ENCODE measurements at regions not wholly inside any gene's neighbourhood (a gene's known extent, or its start where the extent isn't known, plus 50 kb on each side); places are given as distances from the start of the nearest gene placed in this dataset.

GRCh38 chr12:90593596-90594295 lies 361.2 kb downstream of the CCER1 start:
- TF ChIP-seq POLR2A (IDR thresholded peaks at IDR 0.05) (no peak), CTCF (IDR thresholded peaks at IDR 0.05 in 8 of 11, conservative IDR thresholded peaks at IDR 0.05 in 3 of 11) (no peak), POLR2AphosphoS5 (IDR thresholded peaks at IDR 0.05) (no peak)
- Histone ChIP-seq H3K36me3 (no peaks in the 10 kb centered on the region), H3K4me1 (no peaks in the 10 kb centered on the region), H3K27me3 (replicated peaks in 1 of 7) (no peaks in the 10 kb centered on the region), H3K27ac (no peak overlapping the region), H3K9me3 (no peaks in the 10 kb centered on the region), H3K4me3 (no peak overlapping the region)
- intact Hi-C loops (cut with DNase I; ENCODE audit: low total_unique reads), result no loop called here
- DNase-seq, result no peak
- 80 to 96% (median 89%) methylated on average over 2 of the region's 2 CpGs for WGBS, 5 donors

GRCh38 chr12:90589956-90590355 lies 365.0 kb downstream of the CCER1 start:
- intact Hi-C loops (cut with DNase I; ENCODE audit: low total_unique reads), result no loop called here
- Histone ChIP-seq H3K27me3 (replicated peaks in 1 of 7) (no peaks in the 10 kb centered on the region), H3K27ac (no peak overlapping the region), H3K4me3 (no peak overlapping the region), H3K36me3 (no peaks in the 10 kb centered on the region), H3K9me3 (no peaks in the 10 kb centered on the region), H3K4me1 (no peaks in the 10 kb centered on the region)
- 79 to 95% (median 91%) methylated on average over 1 of the region's 1 CpG for whole genome bisulfite sequencing, 5 donors
- no peak for DNase-seq
- no peak for TF ChIP-seq POLR2A (IDR thresholded peaks at IDR 0.05)
- TF ChIP-seq CTCF (IDR thresholded peaks at IDR 0.05 in 8 of 11, conservative IDR thresholded peaks at IDR 0.05 in 3 of 11), result no peak
- TF ChIP-seq POLR2AphosphoS5 (IDR thresholded peaks at IDR 0.05), result no peak

GRCh38 chr12:90585640-90586304 lies 369.2 kb downstream of the CCER1 start:
- H3K36me3 ChIP-seq, result no peaks in the 10 kb centered on the region
- no peak for DNase-seq
- no peaks in the 10 kb centered on the region for H3K27me3 ChIP-seq (replicated peaks in 1 of 7)
- no peaks in the 10 kb centered on the region for H3K4me1 ChIP-seq
- intact Hi-C loops (cut with DNase I; ENCODE audit: low total_unique reads), result no loop called here
- 72 to 82% (median 78%) methylated on average over 3 of the region's 3 CpGs for WGBS, 5 donors
- no peak for TF ChIP-seq POLR2A (IDR thresholded peaks at IDR 0.05)
- no peak for TF ChIP-seq CTCF (IDR thresholded peaks at IDR 0.05 in 8 of 11, conservative IDR thresholded peaks at IDR 0.05 in 3 of 11)
- TF ChIP-seq POLR2AphosphoS5 (IDR thresholded peaks at IDR 0.05), result no peak
- no peak overlapping the region for H3K4me3 ChIP-seq
- no peaks in the 10 kb centered on the region for H3K9me3 ChIP-seq
- no peak overlapping the region for H3K27ac ChIP-seq

GRCh38 chr12:90576707-90577106 lies 378.3 kb downstream of the CCER1 start:
- H3K4me1 ChIP-seq, result no peaks in the 10 kb centered on the region
- no peak for DNase-seq
- no peaks in the 10 kb centered on the region for H3K27me3 ChIP-seq (replicated peaks in 1 of 7)
- H3K9me3 ChIP-seq, result peaks cover 0 to 16% (median 10%) of the 10 kb centered on the region in 8 donors
- no peak overlapping the region for H3K4me3 ChIP-seq
- TF ChIP-seq CTCF (IDR thresholded peaks at IDR 0.05 in 8 of 11, conservative IDR thresholded peaks at IDR 0.05 in 3 of 11) (no peak), POLR2A (IDR thresholded peaks at IDR 0.05) (no peak), POLR2AphosphoS5 (IDR thresholded peaks at IDR 0.05) (no peak)
- no peaks in the 10 kb centered on the region for H3K36me3 ChIP-seq
- H3K27ac ChIP-seq, result no peak overlapping the region
- intact Hi-C loops (cut with DNase I; ENCODE audit: low total_unique reads), result no loop called here

All from spleen (tissue), 11 donors.